ENCODE measurements at regions not wholly inside any gene's neighbourhood (a gene's known extent, or its start where the extent isn't known, plus 50 kb on each side); places are given as distances from the start of the nearest gene placed in this dataset.

DNA sequence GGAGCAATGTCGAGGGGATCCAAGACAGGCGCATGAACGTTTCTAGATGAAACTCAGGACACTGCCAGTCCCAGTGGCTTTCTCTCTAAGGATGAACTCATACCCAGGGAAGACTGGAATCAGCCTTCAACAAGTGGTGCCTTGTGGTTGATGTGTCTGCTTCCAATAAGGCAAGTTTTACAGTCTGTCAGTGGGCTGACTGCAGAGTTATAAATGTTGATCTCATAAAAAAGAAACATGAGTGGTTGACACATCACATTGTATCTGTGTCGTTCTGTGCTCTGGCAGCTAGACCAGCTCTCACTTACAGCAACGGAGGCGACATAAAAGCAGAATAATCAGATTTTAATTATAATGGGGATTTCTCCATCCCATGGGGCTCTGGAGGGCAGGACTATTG is 96.7 kb downstream of the SNX19 start:
- FAIRE-seq (no peak), DNase-seq (ENCODE audit: low read depth, low spot score) (no peak)
- Histone ChIP-seq H3K79me2 (ENCODE audit: control insufficient read depth, insufficient read depth, low read length) (no peaks in the 10 kb centered on the region), H4K20me1 (ENCODE audit: control insufficient read depth, extremely low read depth, insufficient read depth, low read length) (no peaks in the 10 kb centered on the region), H3K27me3 (ENCODE audit: control insufficient read depth, extremely low read depth, insufficient read depth, low read length) (peaks cover 11% of the 10 kb centered on the region), H3K9ac (ENCODE audit: control insufficient read depth, extremely low read depth, insufficient read depth, low read length) (no peak overlapping the region), H3K4me1 (ENCODE audit: control insufficient read depth, extremely low read depth, insufficient read depth, low read length) (no peaks in the 10 kb centered on the region), H3K4me3 (ENCODE audit: control insufficient read depth in 2 of 3, extremely low read depth in 1 of 3, insufficient read depth in 2 of 3, low read depth in 1 of 3, low read length in 3 of 3) (no peak overlapping the region), H3K36me3 (ENCODE audit: control insufficient read depth in 2 of 2, extremely low read depth in 1 of 2, insufficient read depth in 2 of 2, low read length in 2 of 2) (no peaks in the 10 kb centered on the region), H3K9me3 (ENCODE audit: control insufficient read depth, low read depth, low read length) (no peaks in the 10 kb centered on the region), H3K4me2 (ENCODE audit: control insufficient read depth, extremely low read depth, insufficient read depth, low read depth, low read length) (no peak overlapping the region), H3K9me1 (ENCODE audit: control insufficient read depth, extremely low read depth, insufficient read depth, low read length) (no peaks in the 10 kb centered on the region), H3K27ac (ENCODE audit: control insufficient read depth, insufficient read depth, low read length) (no peak overlapping the region), H2AFZ (ENCODE audit: control insufficient read depth, low read length) (no peak overlapping the region)
- TF ChIP-seq EZH2 (IDR thresholded peaks at IDR 0.05; ENCODE audit: low read length) (no peak), CTCF (optimal IDR thresholded peaks at IDR 0.05 in 1 of 3, IDR thresholded peaks at IDR 0.05 in 1 of 3, conservative IDR thresholded peaks at IDR 0.05 in 1 of 3; ENCODE audit: extremely low read depth in 1 of 3, insufficient read depth in 2 of 3, low read length in 3 of 3) (no peak)
- dilution Hi-C loops (cut with MboI; ENCODE audit: extremely low pct_ligation_motif_present, low sequenced_read_pairs) = no loop called here

Small RNA genes lying in the stretch of these regions (small RNA-seq; reads per million reads assigned to genes)
- gene AP004371.1 (ENCODE audit: insufficient read length in 3 of 3, low read depth in 3 of 3, low replicate concordance in 1 of 3) = 0 reads per million in 3 experiments
- 0 reads per million in 3 experiments for gene MIR8052 (ENCODE audit: insufficient read length in 3 of 3, low read depth in 3 of 3, low replicate concordance in 1 of 3)
